NB4 (cell line): ENCODE measurements at regions not wholly inside any gene's neighbourhood (a gene's known extent, or its start where the extent isn't known, plus 50 kb on each side); places are given as distances from the start of the nearest gene placed in this dataset.

Source experiments
- MYC ChIP-seq: IDR thresholded peaks from 2 replicates; pipeline ENCODE4 v1.6.1; 2011; ENCODE audit warnings: low read depth, low read length
- POLR2A ChIP-seq: IDR thresholded peaks from 2 replicates; pipeline ENCODE4 v1.6.1; 2011; ENCODE audit warnings: mild to moderate bottlenecking; ENCODE audit not compliant: insufficient read length; ENCODE audit errors: extremely low read depth
- TF ChIP-seq, protein P1 (sequence below): IDR thresholded peaks from one replicate; pipeline ENCODE4 v1.5.1; 2012; ENCODE audit warnings: low read depth, low read length
- TF ChIP-seq, protein P2 (sequence below): IDR thresholded peaks from 2 replicates; pipeline ENCODE4 v1.6.1; 2011; ENCODE audit warnings: low read depth, low read length

DNA sequence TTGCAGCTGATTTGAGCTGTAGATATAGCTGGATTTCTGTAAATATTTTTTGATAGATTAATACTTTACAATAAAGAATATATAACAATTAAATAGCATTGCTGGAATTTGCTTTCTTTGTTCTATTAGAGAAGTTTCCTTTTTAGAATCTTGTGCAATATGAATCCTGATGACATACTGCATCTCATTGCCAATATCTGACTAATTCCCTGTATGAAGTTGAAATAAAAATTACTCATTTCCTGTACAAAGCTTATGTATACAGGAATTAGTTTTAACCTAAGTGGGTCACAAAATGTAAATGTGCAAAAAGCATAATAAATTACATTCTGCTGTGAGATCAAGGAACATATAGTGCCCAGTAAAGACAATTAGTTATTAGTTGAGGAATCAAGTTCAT lies 72.8 kb upstream of the TMEFF2 start:
- TF ChIP-seq POLR2A (no peak), MYC (no peak)
- TF ChIP-seq, protein P1, sequence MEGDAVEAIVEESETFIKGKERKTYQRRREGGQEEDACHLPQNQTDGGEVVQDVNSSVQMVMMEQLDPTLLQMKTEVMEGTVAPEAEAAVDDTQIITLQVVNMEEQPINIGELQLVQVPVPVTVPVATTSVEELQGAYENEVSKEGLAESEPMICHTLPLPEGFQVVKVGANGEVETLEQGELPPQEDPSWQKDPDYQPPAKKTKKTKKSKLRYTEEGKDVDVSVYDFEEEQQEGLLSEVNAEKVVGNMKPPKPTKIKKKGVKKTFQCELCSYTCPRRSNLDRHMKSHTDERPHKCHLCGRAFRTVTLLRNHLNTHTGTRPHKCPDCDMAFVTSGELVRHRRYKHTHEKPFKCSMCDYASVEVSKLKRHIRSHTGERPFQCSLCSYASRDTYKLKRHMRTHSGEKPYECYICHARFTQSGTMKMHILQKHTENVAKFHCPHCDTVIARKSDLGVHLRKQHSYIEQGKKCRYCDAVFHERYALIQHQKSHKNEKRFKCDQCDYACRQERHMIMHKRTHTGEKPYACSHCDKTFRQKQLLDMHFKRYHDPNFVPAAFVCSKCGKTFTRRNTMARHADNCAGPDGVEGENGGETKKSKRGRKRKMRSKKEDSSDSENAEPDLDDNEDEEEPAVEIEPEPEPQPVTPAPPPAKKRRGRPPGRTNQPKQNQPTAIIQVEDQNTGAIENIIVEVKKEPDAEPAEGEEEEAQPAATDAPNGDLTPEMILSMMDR, result no peak
- TF ChIP-seq, protein P2, sequence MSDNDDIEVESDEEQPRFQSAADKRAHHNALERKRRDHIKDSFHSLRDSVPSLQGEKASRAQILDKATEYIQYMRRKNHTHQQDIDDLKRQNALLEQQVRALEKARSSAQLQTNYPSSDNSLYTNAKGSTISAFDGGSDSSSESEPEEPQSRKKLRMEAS, result no peak
